ENCODE measurements at regions not wholly inside any gene's neighbourhood (a gene's known extent, or its start where the extent isn't known, plus 50 kb on each side); places are given as distances from the start of the nearest gene placed in this dataset.
A peak's percentile ranks its signal among the peaks of the same experiment; 100 is the strongest.

DNA sequence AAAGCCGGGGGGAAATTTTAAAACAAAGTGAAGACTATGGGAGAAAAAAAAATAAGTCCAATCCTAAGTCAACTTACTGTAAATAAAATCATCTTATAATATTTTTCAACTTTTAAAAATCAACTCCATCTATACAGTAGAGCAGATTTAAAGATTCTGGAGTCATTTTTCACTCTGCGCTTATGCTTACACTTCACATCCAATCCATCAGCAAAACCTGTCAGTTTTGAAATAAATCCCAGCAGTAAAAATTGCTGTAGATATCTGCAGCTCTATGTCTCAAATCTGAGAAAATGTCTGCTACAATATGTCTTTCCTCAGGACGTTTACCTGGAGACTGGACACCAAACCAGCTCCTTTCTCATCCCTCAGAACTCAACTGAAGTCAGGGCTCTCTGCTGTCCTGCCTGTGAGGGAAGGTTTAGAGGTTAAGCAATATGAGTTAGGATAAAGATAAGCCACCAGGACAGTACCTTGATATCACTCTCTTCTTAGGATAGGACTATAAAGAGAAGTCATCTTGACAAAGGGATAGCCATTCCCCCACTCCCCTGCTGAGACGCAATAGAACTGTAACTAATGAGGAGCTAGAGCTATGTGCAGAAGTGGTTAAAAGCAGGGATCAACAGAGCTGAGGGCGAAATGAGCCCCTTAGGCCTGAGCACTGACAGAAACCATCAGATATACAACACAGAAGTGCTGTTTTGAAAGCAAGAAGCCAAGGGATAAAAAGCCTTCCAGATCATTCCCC lies 254.7 kb upstream of the KLHL1 start:
- Histone ChIP-seq H3K9me2 (replicated peaks; ENCODE audit: insufficient read depth, low read length) (no peaks in the 10 kb centered on the region), H4K20me1 (ENCODE audit: low read depth, low read length) (no peaks in the 10 kb centered on the region), H3K4me2 (ENCODE audit: low read depth, low read length, poor library complexity, severe bottlenecking) (no peak overlapping the region), H3K9me3 (ENCODE audit: insufficient read depth, low read length) (no peaks in the 10 kb centered on the region), H3K4me3 (ENCODE audit: insufficient read depth, low read length, poor library complexity, severe bottlenecking) (no peak overlapping the region), H3K79me2 (ENCODE audit: insufficient read depth, low read length) (no peaks in the 10 kb centered on the region), H3K9ac (ENCODE audit: low read length) (no peak overlapping the region), H3K27ac (ENCODE audit: low read depth, low read length) (no peak overlapping the region), H3K27me3 (ENCODE audit: low read length) (no peaks in the 10 kb centered on the region), H3F3A (ENCODE audit: insufficient read depth) (no peaks in the 10 kb centered on the region), H3K36me3 (ENCODE audit: low read length) (no peaks in the 10 kb centered on the region), H2AFZ (ENCODE audit: low read depth, low read length, severe bottlenecking) (no peak overlapping the region)
- TF ChIP-seq, protein P1, sequence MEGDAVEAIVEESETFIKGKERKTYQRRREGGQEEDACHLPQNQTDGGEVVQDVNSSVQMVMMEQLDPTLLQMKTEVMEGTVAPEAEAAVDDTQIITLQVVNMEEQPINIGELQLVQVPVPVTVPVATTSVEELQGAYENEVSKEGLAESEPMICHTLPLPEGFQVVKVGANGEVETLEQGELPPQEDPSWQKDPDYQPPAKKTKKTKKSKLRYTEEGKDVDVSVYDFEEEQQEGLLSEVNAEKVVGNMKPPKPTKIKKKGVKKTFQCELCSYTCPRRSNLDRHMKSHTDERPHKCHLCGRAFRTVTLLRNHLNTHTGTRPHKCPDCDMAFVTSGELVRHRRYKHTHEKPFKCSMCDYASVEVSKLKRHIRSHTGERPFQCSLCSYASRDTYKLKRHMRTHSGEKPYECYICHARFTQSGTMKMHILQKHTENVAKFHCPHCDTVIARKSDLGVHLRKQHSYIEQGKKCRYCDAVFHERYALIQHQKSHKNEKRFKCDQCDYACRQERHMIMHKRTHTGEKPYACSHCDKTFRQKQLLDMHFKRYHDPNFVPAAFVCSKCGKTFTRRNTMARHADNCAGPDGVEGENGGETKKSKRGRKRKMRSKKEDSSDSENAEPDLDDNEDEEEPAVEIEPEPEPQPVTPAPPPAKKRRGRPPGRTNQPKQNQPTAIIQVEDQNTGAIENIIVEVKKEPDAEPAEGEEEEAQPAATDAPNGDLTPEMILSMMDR (IDR thresholded peaks at IDR 0.05; ENCODE audit: insufficient read depth, low read length, poor library complexity, severe bottlenecking) = no peak
- no peak for TF ChIP-seq EZH2phosphoT487 (conservative IDR thresholded peaks at IDR 0.05; ENCODE audit: low read length)

DNA sequence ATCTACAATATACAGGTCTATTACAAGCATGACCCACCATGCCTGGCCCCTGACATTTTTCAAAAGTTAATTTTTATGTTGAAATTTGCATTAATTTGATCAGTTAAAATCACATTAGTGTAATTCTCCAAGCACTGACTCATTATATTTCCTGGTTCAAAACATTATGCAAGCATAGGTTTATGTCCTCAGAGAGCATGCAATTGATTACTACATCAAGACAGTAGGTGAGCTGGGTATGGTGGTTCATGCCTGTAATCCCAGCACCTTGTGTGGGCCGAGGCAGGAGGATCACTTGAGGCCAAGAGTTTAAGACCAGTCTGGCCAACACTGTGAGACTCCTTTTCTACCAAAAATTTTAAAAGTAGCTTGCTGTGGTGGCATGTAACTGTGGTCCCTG lies 248.8 kb upstream of the KLHL1 start:
- H3F3A ChIP-seq (ENCODE audit: insufficient read depth) = no peaks in the 10 kb centered on the region
- H3K4me3 ChIP-seq (ENCODE audit: insufficient read depth, low read length, poor library complexity, severe bottlenecking) = no peak overlapping the region
- TF ChIP-seq, protein P1 (IDR thresholded peaks at IDR 0.05; ENCODE audit: insufficient read depth, low read length, poor library complexity, severe bottlenecking) = no peak
- H3K79me2 ChIP-seq (ENCODE audit: insufficient read depth, low read length) = no peaks in the 10 kb centered on the region
- H3K4me2 ChIP-seq (ENCODE audit: low read depth, low read length, poor library complexity, severe bottlenecking) = no peak overlapping the region
- no peak overlapping the region for H3K27ac ChIP-seq (ENCODE audit: low read depth, low read length)
- no peaks in the 10 kb centered on the region for H4K20me1 ChIP-seq (ENCODE audit: low read depth, low read length)
- no peak overlapping the region for H3K9ac ChIP-seq (ENCODE audit: low read length)
- H3K36me3 ChIP-seq (ENCODE audit: low read length) = no peaks in the 10 kb centered on the region
- H3K27me3 ChIP-seq (ENCODE audit: low read length) = no peaks in the 10 kb centered on the region
- peak overlapping the region; percentile 64 for H2AFZ ChIP-seq (ENCODE audit: low read depth, low read length, severe bottlenecking)
- H3K9me2 ChIP-seq (replicated peaks; ENCODE audit: insufficient read depth, low read length) = no peaks in the 10 kb centered on the region
- H3K9me3 ChIP-seq (ENCODE audit: insufficient read depth, low read length) = no peaks in the 10 kb centered on the region

DNA sequence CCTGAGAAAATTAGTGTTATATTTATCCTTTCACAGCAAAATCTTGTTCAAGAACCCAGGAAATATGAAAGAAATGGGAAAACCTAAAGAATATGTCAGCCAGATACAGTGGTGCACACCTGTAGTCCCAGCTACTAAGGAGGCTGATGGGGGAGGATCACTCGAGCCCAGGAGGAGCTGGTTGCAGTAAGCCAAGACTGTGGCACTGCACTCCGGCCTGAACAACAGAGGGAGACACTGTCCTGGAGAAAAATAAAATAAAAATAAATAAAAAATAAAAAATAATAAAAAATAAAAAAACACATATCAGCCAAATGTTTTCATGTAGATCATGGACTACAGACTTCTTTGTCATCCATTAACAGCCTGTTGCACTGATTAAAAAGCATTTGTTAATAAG lies 244.8 kb upstream of the KLHL1 start:
- Histone ChIP-seq H4K20me1 (ENCODE audit: low read depth, low read length) (no peaks in the 10 kb centered on the region), H3K36me3 (ENCODE audit: low read length) (no peaks in the 10 kb centered on the region), H3F3A (ENCODE audit: insufficient read depth) (no peaks in the 10 kb centered on the region), H3K4me3 (ENCODE audit: insufficient read depth, low read length, poor library complexity, severe bottlenecking) (no peak overlapping the region), H3K27me3 (ENCODE audit: low read length) (no peaks in the 10 kb centered on the region), H3K4me2 (ENCODE audit: low read depth, low read length, poor library complexity, severe bottlenecking) (no peak overlapping the region), H3K9me3 (ENCODE audit: insufficient read depth, low read length) (no peaks in the 10 kb centered on the region), H3K9me2 (replicated peaks; ENCODE audit: insufficient read depth, low read length) (no peaks in the 10 kb centered on the region), H3K79me2 (ENCODE audit: insufficient read depth, low read length) (no peaks in the 10 kb centered on the region), H2AFZ (ENCODE audit: low read depth, low read length, severe bottlenecking) (no peak overlapping the region), H3K9ac (ENCODE audit: low read length) (no peak overlapping the region), H3K27ac (ENCODE audit: low read depth, low read length) (no peak overlapping the region)
- TF ChIP-seq, protein P1 (IDR thresholded peaks at IDR 0.05; ENCODE audit: insufficient read depth, low read length, poor library complexity, severe bottlenecking) = no peak
- TF ChIP-seq EZH2phosphoT487 (conservative IDR thresholded peaks at IDR 0.05; ENCODE audit: low read length) = no peak
